K562 (cell line): ENCODE measurements at regions not wholly inside any gene's neighbourhood (a gene's known extent, or its start where the extent isn't known, plus 50 kb on each side); places are given as distances from the start of the nearest gene placed in this dataset.

Experiments used
- ATAC-seq: fragments of 200-7000 bp; cut with Tn5 transposase; 3 replicates; pipeline ENCODE4 v1.9.1; 2020; ENCODE audit warnings: moderate library complexity
- BruUV-seq: library from RNA; stranded (reverse); fragments of 400-500 nt; replicated peaks from 2 replicates; lab custom pipeline; 2021; lab: Mats Ljungman, UMichigan
- CTCF ChIA-PET: fragments of 300-600 bp; formaldehyde crosslinking; extraction: SDS; loops from one replicate; lab custom pipeline; 2021; ENCODE audit warnings: low intra/inter-chr PET ratio; lab: Yijun Ruan, JAX
- POLR2A ChIA-PET: fragments of 300-600, 350-650 bp; sonication (Branson Sonifier 250); formaldehyde crosslinking; extraction: SDS; loops from one replicate; lab custom pipeline; 2021; ENCODE audit warnings: antibody characterized with exemption, inconsistent platforms; lab: Yijun Ruan, JAX
- DNase-seq, 4 experiments: peaks; one replicate each; pipeline versions ENCODE4 v3.0.0 to v3.0.0-alpha.2; 2011 to 2018; ENCODE audit warnings: low spot score in 3 of 4, mixed read lengths in 3 of 4; ENCODE audit errors: extremely low read depth in 1 of 4
- FAIRE-seq: peaks from 2 replicates; lab custom pipeline; 2011; peaks lifted over from hg19 to GRCh38; lab: Jason Lieb, UNC
- H2AFZ ChIP-seq: 2 replicates; pipeline ENCODE4 v1.6.0; 2011; ENCODE audit warnings: low read depth, low read length, control low read depth, inconsistent platforms
- H3K27ac ChIP-seq: fragments of 200-600 bp; 3 replicates; pipeline ENCODE4 v1.8.0; 2011; ENCODE audit warnings: low read depth, mild to moderate bottlenecking, control low read depth, inconsistent platforms, low read length, moderate library complexity, mixed read lengths; ENCODE audit errors: extremely low read depth
- H3K27me3 ChIP-seq, 2 experiments: fragments of 300-600 bp in 1 of 2; 2 replicates in 1 of 2; 3 replicates in 1 of 2; pipeline versions ENCODE4 v1.6.0 to v1.8.0; 2011; ENCODE audit warnings: inconsistent platforms in 2 of 2, low read length in 2 of 2, mild to moderate bottlenecking in 1 of 2, mixed read lengths in 1 of 2, moderate library complexity in 1 of 2; ENCODE audit not compliant: control insufficient read depth in 2 of 2, insufficient read depth in 2 of 2
- H3K36me3 ChIP-seq: fragments of 300-600 bp; 3 replicates; pipeline ENCODE4 v1.8.0; 2011; ENCODE audit warnings: mild to moderate bottlenecking, low read length, inconsistent platforms; ENCODE audit not compliant: control insufficient read depth, insufficient read depth
- H3K4me1 ChIP-seq, 2 experiments: fragments of 200-600 bp in 1 of 2; replicated peaks in 1 of 2; 2 replicates in 1 of 2; 3 replicates in 1 of 2; pipeline versions ENCODE4 v1.5.1 to v1.8.0; 2011; ENCODE audit warnings: inconsistent platforms in 2 of 2, low read length in 2 of 2, mild to moderate bottlenecking in 1 of 2, mixed read lengths in 1 of 2, moderate library complexity in 1 of 2; ENCODE audit not compliant: control insufficient read depth in 2 of 2, insufficient read depth in 2 of 2
- H3K4me2 ChIP-seq: 2 replicates; pipeline ENCODE4 v1.6.1; 2011; ENCODE audit warnings: low read length, control low read depth, inconsistent platforms, mixed read lengths; ENCODE audit not compliant: insufficient read depth
- H3K4me3 ChIP-seq: fragments of 200-600 bp; sonication (generic), shearing (Covaris generic); 2 replicates; pipeline ENCODE4 v1.5.1; 2016; ENCODE audit warnings: control low read depth, inconsistent platforms
- H3K79me2 ChIP-seq: fragments of 200-600 bp; 3 replicates; pipeline ENCODE4 v1.8.0; 2011; ENCODE audit warnings: low read length, inconsistent platforms; ENCODE audit not compliant: control insufficient read depth, insufficient read depth
- H3K9ac ChIP-seq, 2 experiments: 2 replicates each; pipeline versions ENCODE4 v1.6.0 to v1.6.1; 2011; ENCODE audit warnings: low read depth in 2 of 2, low read length in 2 of 2, control low read depth in 1 of 2, inconsistent platforms in 1 of 2, mild to moderate bottlenecking in 1 of 2, mixed read lengths in 1 of 2; ENCODE audit not compliant: insufficient read depth in 1 of 2
- H3K9me1 ChIP-seq: one replicate; pipeline ENCODE4 v1.6.0; 2011; ENCODE audit warnings: inconsistent platforms, mild to moderate bottlenecking, low read length, moderate library complexity; ENCODE audit not compliant: control insufficient read depth, insufficient read depth
- H3K9me3 ChIP-seq: replicated peaks from 2 replicates; pipeline ENCODE4 v1.5.1; 2011; ENCODE audit warnings: low read depth, low read length, inconsistent platforms; ENCODE audit not compliant: control insufficient read depth, insufficient read depth
- H4K20me1 ChIP-seq: replicated peaks from 2 replicates; pipeline ENCODE4 v1.6.1; 2011; ENCODE audit warnings: low read length, inconsistent platforms, mixed read lengths; ENCODE audit not compliant: control insufficient read depth, insufficient read depth
- ARNT ChIP-seq, 2 experiments: fragments of 450-650 bp; IDR thresholded peaks; 2 replicates each; pipeline ENCODE4 v1.6.1; 2016; ENCODE audit warnings: mild to moderate bottlenecking in 1 of 2
- BACH1 ChIP-seq: fragments of 200-800 bp; sonication (Bioruptor generic); IDR thresholded peaks from 2 replicates; pipeline ENCODE4 v1.6.1; 2016; ENCODE audit warnings: missing genetic modification characterization, missing compliant biosample characterization
- CBX2 ChIP-seq: fragments of 200-600 bp; sonication (generic); IDR thresholded peaks from one replicate; pipeline ENCODE4 v1.6.1; 2012; ENCODE audit warnings: mild to moderate bottlenecking, low read length, inconsistent platforms; ENCODE audit not compliant: insufficient read depth, poor library complexity, severe bottlenecking
- CHD2 ChIP-seq: IDR thresholded peaks from 2 replicates; pipeline ENCODE4 v1.6.1; 2011; ENCODE audit warnings: low read depth, low read length
- EP400 ChIP-seq: fragments of 450-650 bp; IDR thresholded peaks from 2 replicates; pipeline ENCODE4 v1.6.1; 2017; ENCODE audit warnings: antibody characterized with exemption, mild to moderate bottlenecking, moderate library complexity
- ESRRB ChIP-seq: fragments of 250-450 bp; sonication (Bioruptor Pico); IDR thresholded peaks from 2 replicates; pipeline ENCODE4 v1.5.0; 2020; ENCODE audit warnings: mild to moderate bottlenecking, moderate library complexity, borderline replicate concordance
- KDM1A ChIP-seq, 2 experiments: fragments of 450-650 bp; IDR thresholded peaks; 2 replicates each; pipeline ENCODE4 v1.6.1; 2016; ENCODE audit warnings: mild to moderate bottlenecking in 2 of 2
- MAZ ChIP-seq, 2 experiments: fragments of 450-650 bp in 1 of 2; sonication (generic) in 1 of 2; formaldehyde crosslinking; IDR thresholded peaks in 1 of 2; conservative IDR thresholded peaks in 1 of 2; 2 replicates each; pipeline versions ENCODE4 v1.4.0 to v1.5.0; 2020; ENCODE audit warnings: mild to moderate bottlenecking in 1 of 2, missing genetic modification reagents in 1 of 2
- NONO ChIP-seq, 2 experiments: fragments of 200-400 bp in 1 of 2; fragments of 450-650 bp in 1 of 2; formaldehyde crosslinking in 1 of 2; IDR thresholded peaks; 2 replicates each; pipeline ENCODE4 v1.6.1; 2017; ENCODE audit warnings: low read depth in 2 of 2, mild to moderate bottlenecking in 2 of 2, moderate library complexity in 2 of 2, low read length in 1 of 2
- NR1H2 ChIP-seq: sonication (generic); formaldehyde crosslinking; IDR thresholded peaks from 2 replicates; pipeline ENCODE4 v1.4.0; 2020; ENCODE audit warnings: mild to moderate bottlenecking, missing genetic modification reagents
- NR2F6 ChIP-seq: fragments of 450-650 bp; formaldehyde crosslinking; IDR thresholded peaks from 2 replicates; pipeline ENCODE4 v1.4.0; 2020; ENCODE audit warnings: mild to moderate bottlenecking
- PHF20 ChIP-seq: fragments of 450-650 bp; IDR thresholded peaks from 2 replicates; pipeline ENCODE4 v1.6.1; 2018; ENCODE audit not compliant: partially characterized antibody
- PTTG1 ChIP-seq: fragments of 450-650 bp; IDR thresholded peaks from 2 replicates; pipeline ENCODE4 v1.6.1; 2016; ENCODE audit warnings: low read depth, mild to moderate bottlenecking, missing genetic modification characterization, missing compliant biosample characterization
- RFX7 ChIP-seq: fragments of 250-450 bp; sonication (Bioruptor Pico); IDR thresholded peaks from 2 replicates; pipeline ENCODE4 v1.5.1; 2021; ENCODE audit warnings: mild to moderate bottlenecking
- SMAD3 ChIP-seq: fragments of 450-650 bp; formaldehyde crosslinking; conservative IDR thresholded peaks from 2 replicates; pipeline ENCODE4 v1.4.0; 2020; ENCODE audit warnings: mild to moderate bottlenecking
- SP1 ChIP-seq: sonication (generic); formaldehyde crosslinking; IDR thresholded peaks from 2 replicates; pipeline ENCODE4 v1.8.1; 2022; ENCODE audit warnings: mild to moderate bottlenecking, missing genetic modification reagents
- STAT5B ChIP-seq: fragments of 250-450 bp; sonication (Bioruptor Pico); IDR thresholded peaks from 2 replicates; pipeline ENCODE4 v1.8.0; 2021; ENCODE audit warnings: mild to moderate bottlenecking, inconsistent platforms
- TOE1 ChIP-seq, 2 experiments: fragments of 450-650 bp in 1 of 2; sonication (generic) in 1 of 2; formaldehyde crosslinking in 1 of 2; IDR thresholded peaks; 2 replicates each; pipeline versions ENCODE4 v1.7.1 to v1.8.0; 2016 to 2022; ENCODE audit warnings: borderline replicate concordance in 2 of 2, mild to moderate bottlenecking in 2 of 2, antibody characterized with exemption in 1 of 2, inconsistent platforms in 1 of 2, low read depth in 1 of 2, missing genetic modification reagents in 1 of 2, moderate library complexity in 1 of 2
- YY1 ChIP-seq, 3 experiments: IDR thresholded peaks; 2 replicates each; pipeline ENCODE4 v1.6.1; 2011; ENCODE audit warnings: low read length in 2 of 3, mild to moderate bottlenecking in 2 of 3, moderate library complexity in 2 of 3, borderline replicate concordance in 1 of 3, control low read depth in 1 of 3, low read depth in 1 of 3; ENCODE audit not compliant: insufficient read depth in 3 of 3, insufficient replicate concordance in 2 of 3, control insufficient read depth in 1 of 3, insufficient read length in 1 of 3; ENCODE audit errors: extremely low read depth in 1 of 3
- ZBTB7A ChIP-seq: IDR thresholded peaks from 2 replicates; pipeline ENCODE4 v1.6.1; 2011; ENCODE audit warnings: low read depth, mild to moderate bottlenecking, low read length, moderate library complexity, borderline replicate concordance; ENCODE audit not compliant: control insufficient read depth
- ZNF134 ChIP-seq: fragments of 250-450 bp; sonication (Bioruptor Pico); conservative IDR thresholded peaks from 2 replicates; pipeline ENCODE4 v1.4.0; 2020
- ZNF140 ChIP-seq: fragments of 250-450 bp; sonication (Bioruptor Pico); IDR thresholded peaks from 2 replicates; pipeline ENCODE4 v1.8.0; 2021; ENCODE audit warnings: moderate library complexity, mild to moderate bottlenecking, inconsistent platforms
- ZNF143 ChIP-seq: sonication (generic); formaldehyde crosslinking; IDR thresholded peaks from 2 replicates; pipeline ENCODE4 v1.9.0; 2022; ENCODE audit warnings: mild to moderate bottlenecking, missing genetic modification reagents
- ZNF174 ChIP-seq: fragments of 250-450 bp; sonication (Bioruptor Pico); IDR thresholded peaks from 2 replicates; pipeline ENCODE4 v1.4.0; 2020; ENCODE audit warnings: mild to moderate bottlenecking
- ZNF224 ChIP-seq: sonication (generic); formaldehyde crosslinking; IDR thresholded peaks from 2 replicates; pipeline ENCODE4 v1.8.0; 2022; ENCODE audit warnings: mild to moderate bottlenecking, missing genetic modification reagents
- ZNF324 ChIP-seq: fragments of 250-450 bp; sonication (Bioruptor Pico); IDR thresholded peaks from 2 replicates; pipeline ENCODE4 v1.4.0; 2020; ENCODE audit warnings: mild to moderate bottlenecking
- ZNF780A ChIP-seq: fragments of 250-450 bp; sonication (Bioruptor Pico); IDR thresholded peaks from 2 replicates; pipeline ENCODE4 v1.5.0; 2021; ENCODE audit warnings: mild to moderate bottlenecking
- WGBS: fragments of 100-300 bp; shearing (Covaris generic); methylation state at CpG from one replicate; pipeline ENCODE4 v1.1.6; 2016; ENCODE audit warnings: low coverage, mixed read lengths; ENCODE audit not compliant: insufficient coverage; ENCODE audit errors: missing lambda C conversion rate; 5-methylcytosine and 5-hydroxymethylcytosine counted together
- in situ Hi-C: fragments of 300-500 bp; cut with MboI; formaldehyde crosslinking; loops from 4 replicates; pipeline ENCODE4 v1.15.0; 2018; ENCODE audit warnings: inconsistent platforms, mixed read lengths
- intact Hi-C: fragments of 100-400 bp; cut with micrococcal nuclease; formaldehyde crosslinking; loops from 2 replicates; pipeline ENCODE4 v1.14.2; 2022

DNA sequence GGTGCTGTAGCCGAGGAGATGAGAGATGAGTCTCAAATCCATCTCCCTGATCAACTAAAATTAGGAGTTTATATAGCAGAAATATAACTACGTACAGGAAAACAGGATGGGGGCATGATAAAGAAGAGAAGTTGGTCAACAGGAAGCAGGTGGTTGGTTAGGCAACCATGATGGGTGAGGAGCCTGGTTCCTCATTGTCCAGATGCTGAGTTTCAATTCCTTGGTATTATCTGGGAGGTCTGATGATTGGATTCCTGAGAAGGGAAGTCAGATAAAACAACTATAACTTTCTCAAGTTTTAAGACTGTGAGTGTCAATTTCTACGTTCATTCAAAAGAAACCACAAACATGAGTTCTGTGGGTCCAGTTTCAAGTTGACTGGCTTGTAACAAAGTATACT is 323.9 kb downstream of the MTRR start:
- H3K4me3 ChIP-seq, result no peak overlapping the region
- in situ Hi-C loops, result no loop called here
- FAIRE-seq, result no peak

DNA sequence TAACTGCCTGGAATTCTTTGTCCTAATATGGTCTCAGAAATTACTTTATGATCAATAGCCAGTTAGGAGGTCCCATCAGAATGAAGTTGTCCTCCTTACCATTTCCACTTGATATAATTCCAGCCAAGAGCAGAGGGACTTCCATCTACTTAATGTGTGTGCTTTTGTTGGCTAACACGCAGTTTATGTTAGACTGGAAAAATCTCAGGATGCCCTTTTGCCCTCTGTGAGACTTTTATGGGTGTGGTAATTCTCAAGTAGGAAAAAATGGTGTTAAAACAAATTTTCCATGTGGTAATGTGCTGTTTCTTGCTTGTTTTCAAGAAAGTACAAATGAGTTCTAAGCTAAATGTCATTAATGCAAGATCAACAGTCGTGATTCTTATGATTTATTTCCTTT is 327.1 kb downstream of the MTRR start:
- Histone ChIP-seq H3K9ac (no peak overlapping the region), H3K27me3 (no peaks in the 10 kb centered on the region), H3K79me2 (no peaks in the 10 kb centered on the region), H3K9me3 (no peaks in the 10 kb centered on the region), H3K4me2 (no peak overlapping the region), H3K4me3 (no peak overlapping the region), H3K27ac (no peak overlapping the region), H2AFZ (no peak overlapping the region), H4K20me1 (no peaks in the 10 kb centered on the region), H3K36me3 (no peaks in the 10 kb centered on the region), H3K9me1 (no peaks in the 10 kb centered on the region), H3K4me1 (no peaks in the 10 kb centered on the region)
- intact Hi-C loops, result no loop called here
- POLR2A ChIA-PET, result no interaction called here
- CTCF ChIA-PET, result no interaction called here
- FAIRE-seq, result no peak
- in situ Hi-C loops, result no loop called here
- ATAC-seq, result no peak
- 2% methylated on average over 2 of the region's 2 CpGs for WGBS
- no TSS peak for BruUV-seq
- DNase-seq, result no peak
- no peak for TF ChIP-seq SP1 (CRISPR knock-in tag)
- no peak for TF ChIP-seq ESRRB (CRISPR knock-in tag)
- TF ChIP-seq MAZ (CRISPR knock-in tag; conservative IDR thresholded peaks at IDR 0.05 in 1 of 2, IDR thresholded peaks at IDR 0.05 in 1 of 2), result no peak
- TF ChIP-seq STAT5B, result no peak
- TF ChIP-seq ZNF174, result no peak
- no peak for TF ChIP-seq ARNT (IDR thresholded peaks at IDR 0.05)
- no peak for TF ChIP-seq PHF20
- no peak for TF ChIP-seq TOE1 (IDR thresholded peaks at IDR 0.05; ENCODE audit: borderline replicate concordance)
- no peak for TF ChIP-seq TOE1 (CRISPR knock-in tag; IDR thresholded peaks at IDR 0.05; ENCODE audit: borderline replicate concordance, low read depth)
- TF ChIP-seq YY1 (IDR thresholded peaks at IDR 0.05; ENCODE audit: borderline replicate concordance in 1 of 3, control insufficient read depth in 1 of 3, extremely low read depth in 1 of 3, insufficient read depth in 3 of 3, insufficient read length in 1 of 3, insufficient replicate concordance in 2 of 3, low read depth in 1 of 3, low read length in 2 of 3), result no peak
- no peak for TF ChIP-seq NONO (IDR thresholded peaks at IDR 0.05; ENCODE audit: low read depth in 2 of 2, low read length in 1 of 2)
- no peak for TF ChIP-seq CBX2

More for the DNA sequence above, 323.9 kb downstream of the MTRR start:
- DNase-seq, result no peak
- ChIA-PET POLR2A (no interaction called here), CTCF (no interaction called here)
- H3K4me1 ChIP-seq, result no peaks in the 10 kb centered on the region
- no peak for ATAC-seq
- H3K4me2 ChIP-seq, result no peak overlapping the region
- WGBS, result 0% methylated on average over 3 of the region's 3 CpGs
- no peak for TF ChIP-seq ZNF140 (CRISPR knock-in tag)
- TF ChIP-seq CHD2, result no peak
- no peak for TF ChIP-seq SMAD3 (CRISPR knock-in tag)
- no peak for TF ChIP-seq ZBTB7A
- no peak for TF ChIP-seq BACH1 (tag)
- no peak for TF ChIP-seq ZNF143 (CRISPR knock-in tag)
- no peak for TF ChIP-seq NONO (IDR thresholded peaks at IDR 0.05; ENCODE audit: low read depth in 2 of 2, low read length in 1 of 2)
- TF ChIP-seq NR2F6 (CRISPR knock-in tag), result no peak
- no peak for TF ChIP-seq NR1H2 (CRISPR knock-in tag)
- no peak for TF ChIP-seq ZNF780A (CRISPR knock-in tag)
- TF ChIP-seq ZNF224 (CRISPR knock-in tag), result no peak
- TF ChIP-seq RFX7, result no peak
- TF ChIP-seq ZNF324, result no peak
- no peak for TF ChIP-seq ZNF134 (CRISPR knock-in tag)
- no peak for TF ChIP-seq KDM1A (IDR thresholded peaks at IDR 0.05)
- no peak for TF ChIP-seq PTTG1 (tag)
- TF ChIP-seq PHF20, result no peak
- TF ChIP-seq EP400, result no peak
- H3K27ac ChIP-seq, result no peak overlapping the region
- no peak overlapping the region for H2AFZ ChIP-seq
- H3K79me2 ChIP-seq, result no peaks in the 10 kb centered on the region
- no peaks in the 10 kb centered on the region for H3K9me3 ChIP-seq
- no peaks in the 10 kb centered on the region for H3K9me1 ChIP-seq
- intact Hi-C loops, result no loop called here
- H3K9ac ChIP-seq, result no peak overlapping the region
- no TSS peak for BruUV-seq
- no peaks in the 10 kb centered on the region for H4K20me1 ChIP-seq
- no peaks in the 10 kb centered on the region for H3K36me3 ChIP-seq
- no peaks in the 10 kb centered on the region for H3K27me3 ChIP-seq
